Neural cell (in vitro differentiated cells): ENCODE measurements at regions not wholly inside any gene's neighbourhood (a gene's known extent, or its start where the extent isn't known, plus 50 kb on each side); places are given as distances from the start of the nearest gene placed in this dataset.

Source experiments
- H2AFZ ChIP-seq: fragments of 200-600, 300-800 bp; sonication (generic), shearing (Covaris generic); 2 replicates; pipeline ENCODE4 v1.6.0; 2014; ENCODE audit warnings: low read depth, mild to moderate bottlenecking, antibody characterized with exemption, low read length, moderate library complexity
- H3F3A ChIP-seq: fragments of 200-600 bp; shearing (Covaris generic); 2 replicates; pipeline ENCODE4 v1.6.1; 2016; ENCODE audit warnings: mild to moderate bottlenecking, moderate library complexity, mixed read lengths, antibody characterized with exemption, low read length; ENCODE audit not compliant: insufficient read depth, poor library complexity, severe bottlenecking
- H3K27ac ChIP-seq: fragments of 200-600, 300-800 bp; sonication (generic), shearing (Covaris generic); 2 replicates; pipeline ENCODE4 v1.5.1; 2014; ENCODE audit warnings: mild to moderate bottlenecking, low read length, moderate library complexity
- H3K27me3 ChIP-seq: fragments of 300-800, 200-600 bp; sonication (generic), shearing (Covaris generic); 2 replicates; pipeline ENCODE4 v1.6.0; 2014; ENCODE audit warnings: mild to moderate bottlenecking, low read depth, low read length, moderate library complexity; ENCODE audit not compliant: insufficient read depth
- H3K36me3 ChIP-seq: fragments of 300-800, 200-600 bp; sonication (generic), shearing (Covaris generic); 2 replicates; pipeline ENCODE4 v1.5.1; 2014; ENCODE audit warnings: mild to moderate bottlenecking, antibody characterized with exemption, low read length, moderate library complexity; ENCODE audit not compliant: insufficient read depth
- H3K4me2 ChIP-seq: fragments of 300-800, 200-600 bp; sonication (generic), shearing (Covaris generic); 2 replicates; pipeline ENCODE4 v1.6.0; 2014; ENCODE audit warnings: mild to moderate bottlenecking, low read length
- H3K4me3 ChIP-seq: fragments of 300-800, 200-600 bp; sonication (generic), shearing (Covaris generic); 2 replicates; pipeline ENCODE4 v1.5.1; 2014; ENCODE audit warnings: mild to moderate bottlenecking, low read length, moderate library complexity
- H3K79me2 ChIP-seq: fragments of 200-600 bp; shearing (Covaris generic); replicated peaks from 2 replicates; pipeline ENCODE4 v1.6.0; 2014; ENCODE audit warnings: mild to moderate bottlenecking, low read length, moderate library complexity; ENCODE audit not compliant: insufficient read depth
- H3K9ac ChIP-seq: fragments of 300-800, 200-600 bp; sonication (generic), shearing (Covaris generic); 2 replicates; pipeline ENCODE4 v1.6.1; 2016; ENCODE audit warnings: mild to moderate bottlenecking, low read length, mixed read lengths
- H3K9me2 ChIP-seq: fragments of 200-600 bp; shearing (Covaris generic); 2 replicates; pipeline ENCODE4 v1.6.1; 2016; ENCODE audit warnings: mild to moderate bottlenecking, low read length, mixed read lengths; ENCODE audit not compliant: insufficient read depth
- H3K9me3 ChIP-seq: fragments of 200-600, 300-800 bp; sonication (generic), shearing (Covaris generic); 2 replicates; pipeline ENCODE4 v1.6.1; 2016; ENCODE audit warnings: mild to moderate bottlenecking, mixed run types, low read length, moderate library complexity, mixed read lengths
- H4K20me1 ChIP-seq: fragments of 200-600 bp; shearing (Covaris generic); 2 replicates; pipeline ENCODE4 v1.6.1; 2016; ENCODE audit warnings: mild to moderate bottlenecking, mixed run types; ENCODE audit not compliant: insufficient read depth
- CTCF ChIP-seq: fragments of 450-650 bp; IDR thresholded peaks from 2 replicates; pipeline ENCODE4 v1.5.1; 2014; ENCODE audit warnings: antibody characterized with exemption, mild to moderate bottlenecking, moderate library complexity; ENCODE audit not compliant: poor library complexity, severe bottlenecking
- EP300 ChIP-seq: fragments of 450-650 bp; conservative IDR thresholded peaks from 2 replicates; pipeline ENCODE4 v1.6.1; 2014; ENCODE audit warnings: antibody characterized with exemption, mild to moderate bottlenecking, moderate library complexity; ENCODE audit not compliant: poor library complexity, severe bottlenecking
- EZH2 ChIP-seq: fragments of 200-600, 300-800 bp; shearing (Covaris generic), sonication (generic); IDR thresholded peaks from 2 replicates; pipeline ENCODE4 v1.6.1; 2014; ENCODE audit warnings: antibody characterized with exemption, low read length, borderline replicate concordance, mild to moderate bottlenecking; ENCODE audit not compliant: insufficient read depth, poor library complexity, severe bottlenecking
- MXI1 ChIP-seq: fragments of 450-650 bp; conservative IDR thresholded peaks from 2 replicates; pipeline ENCODE4 v1.6.1; 2014; ENCODE audit warnings: antibody characterized with exemption, mild to moderate bottlenecking; ENCODE audit not compliant: poor library complexity, severe bottlenecking
- POLR2AphosphoS5 ChIP-seq: IDR thresholded peaks from 2 replicates; pipeline ENCODE4 v1.6.1; 2012
- RAD21 ChIP-seq: fragments of 450-650 bp; conservative IDR thresholded peaks from 2 replicates; pipeline ENCODE4 v1.6.1; 2014; ENCODE audit warnings: antibody characterized with exemption, mild to moderate bottlenecking, moderate library complexity
- SMC3 ChIP-seq: fragments of 450-650 bp; conservative IDR thresholded peaks from 2 replicates; pipeline ENCODE4 v1.6.1; 2014; ENCODE audit warnings: antibody characterized with exemption, mild to moderate bottlenecking, moderate library complexity; ENCODE audit not compliant: poor library complexity
- TAF1 ChIP-seq: IDR thresholded peaks from 2 replicates; pipeline ENCODE4 v1.6.1; 2012; ENCODE audit warnings: low read depth
- TF ChIP-seq, protein P1 (sequence below): IDR thresholded peaks from 2 replicates; pipeline ENCODE4 v1.6.1; 2012; ENCODE audit warnings: borderline replicate concordance

GRCh38 chr2:240277073-240277806 is 136.8 kb upstream of the OTOS start:
- no peaks in the 10 kb centered on the region for H3K9me2 ChIP-seq
- no peaks in the 10 kb centered on the region for H3K9me3 ChIP-seq

DNA sequence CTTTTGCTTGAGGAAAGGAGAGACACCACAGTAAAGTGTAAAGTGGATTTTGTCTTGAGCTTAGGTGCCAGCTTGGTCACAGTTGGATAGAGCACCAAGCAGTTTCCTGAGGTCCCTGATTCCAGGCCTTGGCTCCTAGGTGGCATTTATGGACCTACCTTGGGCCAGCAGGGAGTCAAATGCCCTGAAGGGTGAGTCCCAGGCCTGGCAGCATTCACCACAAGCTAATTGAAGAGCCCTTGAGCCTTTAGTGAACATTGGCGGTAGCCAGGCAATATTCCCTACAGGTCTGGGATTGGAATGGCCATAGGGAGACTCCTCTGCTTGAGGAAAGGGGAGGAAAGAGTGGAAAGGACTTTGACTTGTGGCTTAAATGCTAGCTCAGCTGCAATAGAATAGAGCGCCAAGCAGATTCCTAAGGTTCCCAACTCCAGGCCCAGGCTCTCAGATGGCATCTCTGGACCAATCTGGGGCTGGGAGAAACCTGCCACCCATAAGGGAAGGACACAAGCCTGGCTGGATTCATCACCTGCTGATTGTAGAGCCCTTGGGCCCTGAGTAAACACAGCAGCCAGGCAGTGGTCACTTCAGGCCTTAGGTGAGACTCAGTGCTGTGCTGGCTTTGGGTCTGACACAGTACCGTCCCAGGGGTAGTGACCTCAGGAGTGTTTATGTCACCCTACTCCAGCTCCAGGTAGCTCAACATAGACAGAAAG is 137.5 kb upstream of the OTOS start:
- H3K27ac ChIP-seq, result no peak overlapping the region
- H3K9me3 ChIP-seq, result no peaks in the 10 kb centered on the region
- H3K9me2 ChIP-seq, result no peaks in the 10 kb centered on the region
- no peaks in the 10 kb centered on the region for H3K36me3 ChIP-seq
- no peaks in the 10 kb centered on the region for H3K79me2 ChIP-seq
- H3F3A ChIP-seq, result no peaks in the 10 kb centered on the region
- no peaks in the 10 kb centered on the region for H3K27me3 ChIP-seq
- H3K4me2 ChIP-seq, result no peak overlapping the region
- H3K9ac ChIP-seq, result no peak overlapping the region
- no peaks in the 10 kb centered on the region for H4K20me1 ChIP-seq
- no peak overlapping the region for H2AFZ ChIP-seq
- H3K4me3 ChIP-seq, result no peak overlapping the region
- TF ChIP-seq EZH2, result no peak
- TF ChIP-seq SMC3, result no peak
- TF ChIP-seq CTCF, result no peak
- TF ChIP-seq POLR2AphosphoS5, result no peak
- TF ChIP-seq, protein P1, sequence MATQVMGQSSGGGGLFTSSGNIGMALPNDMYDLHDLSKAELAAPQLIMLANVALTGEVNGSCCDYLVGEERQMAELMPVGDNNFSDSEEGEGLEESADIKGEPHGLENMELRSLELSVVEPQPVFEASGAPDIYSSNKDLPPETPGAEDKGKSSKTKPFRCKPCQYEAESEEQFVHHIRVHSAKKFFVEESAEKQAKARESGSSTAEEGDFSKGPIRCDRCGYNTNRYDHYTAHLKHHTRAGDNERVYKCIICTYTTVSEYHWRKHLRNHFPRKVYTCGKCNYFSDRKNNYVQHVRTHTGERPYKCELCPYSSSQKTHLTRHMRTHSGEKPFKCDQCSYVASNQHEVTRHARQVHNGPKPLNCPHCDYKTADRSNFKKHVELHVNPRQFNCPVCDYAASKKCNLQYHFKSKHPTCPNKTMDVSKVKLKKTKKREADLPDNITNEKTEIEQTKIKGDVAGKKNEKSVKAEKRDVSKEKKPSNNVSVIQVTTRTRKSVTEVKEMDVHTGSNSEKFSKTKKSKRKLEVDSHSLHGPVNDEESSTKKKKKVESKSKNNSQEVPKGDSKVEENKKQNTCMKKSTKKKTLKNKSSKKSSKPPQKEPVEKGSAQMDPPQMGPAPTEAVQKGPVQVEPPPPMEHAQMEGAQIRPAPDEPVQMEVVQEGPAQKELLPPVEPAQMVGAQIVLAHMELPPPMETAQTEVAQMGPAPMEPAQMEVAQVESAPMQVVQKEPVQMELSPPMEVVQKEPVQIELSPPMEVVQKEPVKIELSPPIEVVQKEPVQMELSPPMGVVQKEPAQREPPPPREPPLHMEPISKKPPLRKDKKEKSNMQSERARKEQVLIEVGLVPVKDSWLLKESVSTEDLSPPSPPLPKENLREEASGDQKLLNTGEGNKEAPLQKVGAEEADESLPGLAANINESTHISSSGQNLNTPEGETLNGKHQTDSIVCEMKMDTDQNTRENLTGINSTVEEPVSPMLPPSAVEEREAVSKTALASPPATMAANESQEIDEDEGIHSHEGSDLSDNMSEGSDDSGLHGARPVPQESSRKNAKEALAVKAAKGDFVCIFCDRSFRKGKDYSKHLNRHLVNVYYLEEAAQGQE, result no peak
- TF ChIP-seq TAF1, result no peak

More at GRCh38 chr2:240277073-240277806, 136.8 kb upstream of the OTOS start:
- Histone ChIP-seq H3K79me2 (no peaks in the 10 kb centered on the region), H3K4me2 (no peak overlapping the region), H3K4me3 (no peak overlapping the region), H4K20me1 (no peaks in the 10 kb centered on the region), H3K27ac (no peak overlapping the region), H3K27me3 (no peaks in the 10 kb centered on the region), H3K9ac (no peak overlapping the region), H3K36me3 (no peaks in the 10 kb centered on the region), H2AFZ (no peak overlapping the region), H3F3A (no peaks in the 10 kb centered on the region)
- no peak for TF ChIP-seq EZH2
- TF ChIP-seq CTCF, result no peak
- TF ChIP-seq, protein P1, result no peak
- no peak for TF ChIP-seq MXI1
- no peak for TF ChIP-seq POLR2AphosphoS5
- no peak for TF ChIP-seq SMC3
- TF ChIP-seq TAF1, result no peak
- no peak for TF ChIP-seq EP300
- no peak for TF ChIP-seq RAD21
